Right atrium auricular region (tissue), 2 donors: ENCODE measurements at regions not wholly inside any gene's neighbourhood (a gene's known extent, or its start where the extent isn't known, plus 50 kb on each side); places are given as distances from the start of the nearest gene placed in this dataset.

Experiments
- DNase-seq: peaks from one replicate; pipeline ENCODE4 v3.0.0-alpha.2; 2019; ENCODE audit warnings: low spot score
- H3K27ac ChIP-seq, 2 donors: fragments of 200-600 bp; sonication (generic); 1 replicate in 1 of 2; 2 replicates in 1 of 2; pipeline ENCODE4 v1.5.1; 2016 to 2019
- H3K27me3 ChIP-seq, 2 donors: fragments of 200-600 bp; sonication (generic); one replicate each; pipeline versions ENCODE4 v1.5.1 to v1.6.0; 2017 to 2019
- H3K36me3 ChIP-seq: fragments of 200-600 bp; sonication (generic); one replicate; pipeline ENCODE4 v1.5.1; 2016
- H3K4me1 ChIP-seq, 2 donors: fragments of 200-600 bp; sonication (generic); one replicate each; pipeline versions ENCODE4 v1.5.1 to v1.6.0; 2017 to 2019
- H3K4me3 ChIP-seq, 2 donors: fragments of 200-600 bp; sonication (generic); 1 replicate in 1 of 2; 2 replicates in 1 of 2; pipeline ENCODE4 v1.5.1; 2017 to 2019; ENCODE audit warnings: mild to moderate bottlenecking in 1 of 2, moderate library complexity in 1 of 2
- H3K9me3 ChIP-seq, 2 donors: fragments of 200-600 bp; sonication (generic); one replicate each; pipeline ENCODE4 v1.5.1; 2019
- CTCF ChIP-seq, 2 donors: fragments of 200-600 bp; sonication (generic); IDR thresholded peaks; one replicate each; pipeline ENCODE4 v1.5.1; 2019; ENCODE audit warnings: antibody characterized with exemption in 2 of 2

GRCh38 chr3:86653661-86654205 lies 337.2 kb downstream of the VGLL3 start:
- no peaks in the 10 kb centered on the region for H3K4me1 ChIP-seq

DNA sequence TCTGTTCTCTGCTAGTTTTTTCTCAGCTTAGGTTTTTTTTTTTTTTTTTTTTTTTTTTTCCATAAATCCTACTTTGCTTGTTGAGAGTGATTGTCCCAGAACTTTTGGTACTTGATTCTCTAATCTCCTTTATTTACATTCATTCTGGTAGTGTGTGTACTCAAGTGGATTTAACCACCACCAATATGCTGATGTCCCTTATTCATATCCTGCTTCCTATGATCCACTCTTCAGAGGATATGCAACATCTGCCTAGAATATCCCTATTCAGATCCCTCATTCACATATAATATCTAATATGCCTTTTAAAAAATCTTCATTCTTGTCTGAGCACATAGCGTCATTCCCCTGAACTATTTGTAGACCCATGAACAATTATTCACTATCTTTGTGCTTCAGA lies 342.9 kb downstream of the VGLL3 start:
- no peak for TF ChIP-seq CTCF (IDR thresholded peaks at IDR 0.05)
- Histone ChIP-seq H3K9me3 (no peaks in the 10 kb centered on the region), H3K36me3 (no peaks in the 10 kb centered on the region), H3K4me1 (no peaks in the 10 kb centered on the region), H3K27ac (no peak overlapping the region), H3K27me3 (no peaks in the 10 kb centered on the region), H3K4me3 (no peak overlapping the region)
- no peak for DNase-seq

More at GRCh38 chr3:86653661-86654205, 337.2 kb downstream of the VGLL3 start:
- no peak overlapping the region for H3K27ac ChIP-seq
- no peaks in the 10 kb centered on the region for H3K27me3 ChIP-seq
- no peak overlapping the region for H3K4me3 ChIP-seq
- H3K9me3 ChIP-seq: no peaks in the 10 kb centered on the region
- no peaks in the 10 kb centered on the region for H3K36me3 ChIP-seq
- TF ChIP-seq CTCF (IDR thresholded peaks at IDR 0.05): no peak
- DNase-seq: no peak

DNA sequence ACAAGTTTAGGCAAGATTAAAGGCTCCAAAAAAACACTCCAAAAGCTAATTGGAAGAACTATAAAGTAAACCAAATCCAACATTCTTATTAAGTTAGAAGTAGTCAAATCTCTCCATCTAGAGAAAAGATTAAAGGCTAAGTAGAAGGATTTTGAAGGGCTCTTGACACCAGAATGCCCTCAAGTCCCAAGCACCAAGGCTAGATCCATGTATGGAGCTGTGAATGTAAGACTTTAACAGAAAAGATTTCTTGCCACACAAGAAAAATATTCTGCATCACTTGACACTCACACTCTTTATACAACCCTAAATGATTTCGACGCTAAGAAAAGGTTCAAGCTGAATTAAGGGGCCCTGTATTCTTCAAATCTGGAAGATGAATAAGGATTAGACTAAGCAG lies 345.2 kb downstream of the VGLL3 start:
- DNase-seq: no peak
- Histone ChIP-seq H3K27ac (no peak overlapping the region), H3K36me3 (no peaks in the 10 kb centered on the region), H3K4me1 (no peaks in the 10 kb centered on the region), H3K27me3 (no peaks in the 10 kb centered on the region), H3K4me3 (no peak overlapping the region), H3K9me3 (no peaks in the 10 kb centered on the region)
- no peak for TF ChIP-seq CTCF (IDR thresholded peaks at IDR 0.05)

- Histone ChIP-seq H3K27me3 (no peaks in the 10 kb centered on the region), H3K9me3 (peaks cover 0 to 11% of the 10 kb centered on the region in 2 donors), H3K4me1 (no peaks in the 10 kb centered on the region), H3K36me3 (no peaks in the 10 kb centered on the region), H3K27ac (no peak overlapping the region), H3K4me3 (no peak overlapping the region)
- DNase-seq: no peak
- no peak for TF ChIP-seq CTCF (IDR thresholded peaks at IDR 0.05)
Measured at GRCh38 chr3:86634361-86634760, 356.6 kb downstream of the VGLL3 start.

DNA sequence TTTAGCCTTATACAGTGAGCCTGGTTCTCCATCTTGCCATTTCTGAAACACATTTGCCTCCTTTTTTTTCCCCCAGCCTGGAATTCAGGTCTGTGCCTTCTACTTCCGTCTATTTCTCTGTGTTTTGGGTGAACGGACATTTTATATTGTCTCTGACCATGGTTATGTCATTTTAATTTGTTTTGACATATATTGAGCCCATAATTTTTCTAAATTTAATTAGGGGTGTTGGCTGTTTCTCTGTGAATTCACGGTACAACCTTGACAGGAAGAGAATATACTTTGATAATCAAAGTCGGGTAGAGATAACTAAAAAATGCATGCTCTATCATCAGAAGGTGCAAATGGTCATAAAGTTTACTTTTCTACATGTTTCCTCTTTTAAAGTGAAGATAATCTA lies 361.4 kb downstream of the VGLL3 start:
- H3K4me1 ChIP-seq: no peaks in the 10 kb centered on the region
- no peaks in the 10 kb centered on the region for H3K36me3 ChIP-seq
- H3K27me3 ChIP-seq: no peaks in the 10 kb centered on the region
- no peak overlapping the region for H3K4me3 ChIP-seq
- no peak overlapping the region for H3K27ac ChIP-seq
- DNase-seq: no peak
- no peak for TF ChIP-seq CTCF (IDR thresholded peaks at IDR 0.05)
- no peaks in the 10 kb centered on the region for H3K9me3 ChIP-seq

DNA sequence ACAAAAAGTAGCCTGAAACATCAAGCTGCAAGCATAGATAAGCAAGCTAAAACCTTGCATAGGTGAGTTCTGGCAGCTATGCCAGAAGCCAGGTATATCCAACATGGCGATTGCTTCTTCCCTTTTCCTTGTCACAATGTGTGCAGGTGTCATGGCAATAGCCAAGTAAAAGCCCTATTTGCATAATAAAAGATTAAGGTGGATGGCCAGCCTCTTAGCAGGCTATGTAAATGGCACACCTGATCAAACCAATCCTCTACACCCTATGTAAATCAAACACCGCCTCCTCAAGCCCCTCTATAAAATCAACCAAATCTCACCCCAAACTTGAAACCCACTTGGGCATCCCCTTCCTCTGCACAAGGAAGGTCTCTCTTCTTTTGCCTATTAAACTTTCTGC lies 366.8 kb downstream of the VGLL3 start:
- H3K4me3 ChIP-seq: no peak overlapping the region
- no peak for TF ChIP-seq CTCF (IDR thresholded peaks at IDR 0.05)
- H3K27me3 ChIP-seq: no peaks in the 10 kb centered on the region
- no peaks in the 10 kb centered on the region for H3K4me1 ChIP-seq
- no peak for DNase-seq
- H3K9me3 ChIP-seq: no peaks in the 10 kb centered on the region
- H3K27ac ChIP-seq: no peak overlapping the region
- H3K36me3 ChIP-seq: no peaks in the 10 kb centered on the region
